ENCODE measurements at regions not wholly inside any gene's neighbourhood (a gene's known extent, or its start where the extent isn't known, plus 50 kb on each side); places are given as distances from the start of the nearest gene placed in this dataset.
"Not testable (repeated sequence)": the region's sequence is repeated elsewhere in the genome, so short reads cannot be mapped to it uniquely, and the experiment has no call there.

DNA sequence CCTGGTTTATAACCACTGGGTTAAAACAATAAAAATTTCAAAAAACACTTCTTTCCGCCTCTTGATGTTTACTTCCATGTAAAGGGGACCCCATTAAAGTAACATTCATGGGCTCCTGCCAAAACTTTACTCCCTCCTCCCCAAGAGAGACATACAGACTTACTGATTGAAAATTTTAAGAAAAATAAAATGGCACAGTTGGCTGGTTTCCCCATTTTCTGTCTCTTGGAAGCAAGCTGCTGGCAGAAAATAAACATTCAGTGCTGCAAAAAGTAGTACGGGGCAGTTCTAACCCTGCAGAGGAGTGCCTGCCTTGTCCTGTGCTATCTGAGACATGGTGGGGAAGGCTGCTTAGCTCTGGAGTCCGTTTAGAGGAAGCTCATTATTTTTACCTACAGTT, 187.3 kb upstream of the INTU start:
- no peak for DNase-seq (ENCODE audit: low read depth)

DNA sequence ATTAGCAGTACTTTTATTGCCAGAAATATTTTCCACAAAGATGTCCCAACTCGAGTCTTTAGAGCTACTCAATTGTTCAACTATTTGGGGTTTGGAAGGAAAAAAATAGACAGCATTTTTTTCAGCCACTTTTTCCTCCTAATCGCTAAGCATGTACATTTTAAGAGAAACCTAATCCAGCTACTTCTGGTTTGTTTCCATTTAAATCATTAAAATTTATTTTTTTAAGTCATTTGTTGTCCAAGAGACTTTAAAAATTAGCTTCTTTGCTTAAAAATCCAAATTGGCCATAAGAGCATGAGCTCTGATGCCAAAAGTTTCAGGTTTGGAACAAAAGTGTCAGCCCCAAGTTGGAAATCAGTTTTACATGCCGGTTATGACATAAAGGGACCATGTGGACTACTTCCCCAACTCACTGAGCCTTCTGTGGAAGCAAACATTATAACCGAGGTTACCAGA, 186.3 kb upstream of the INTU start:
- DNase-seq (ENCODE audit: low read depth): no peak

DNA sequence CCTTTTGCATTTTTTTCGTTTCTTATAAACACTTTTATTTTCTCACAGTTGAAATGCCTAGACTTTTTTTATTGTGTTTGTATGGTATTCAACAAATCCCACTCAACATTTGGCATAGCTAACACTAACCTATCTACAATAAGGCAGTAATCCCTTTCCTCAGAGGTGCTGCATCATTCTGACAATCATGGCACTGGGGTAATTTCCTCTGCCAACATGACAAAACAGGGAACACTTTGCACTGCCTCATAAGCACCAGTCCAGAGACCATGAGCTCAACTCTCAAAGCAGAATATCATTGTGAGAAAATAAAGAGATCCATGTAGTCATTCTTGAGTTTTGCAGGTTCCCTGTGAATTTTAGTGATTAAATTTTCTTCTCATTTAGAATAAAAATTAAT, 183.8 kb upstream of the INTU start:
- DNase-seq (ENCODE audit: low read depth): no peak

DNA sequence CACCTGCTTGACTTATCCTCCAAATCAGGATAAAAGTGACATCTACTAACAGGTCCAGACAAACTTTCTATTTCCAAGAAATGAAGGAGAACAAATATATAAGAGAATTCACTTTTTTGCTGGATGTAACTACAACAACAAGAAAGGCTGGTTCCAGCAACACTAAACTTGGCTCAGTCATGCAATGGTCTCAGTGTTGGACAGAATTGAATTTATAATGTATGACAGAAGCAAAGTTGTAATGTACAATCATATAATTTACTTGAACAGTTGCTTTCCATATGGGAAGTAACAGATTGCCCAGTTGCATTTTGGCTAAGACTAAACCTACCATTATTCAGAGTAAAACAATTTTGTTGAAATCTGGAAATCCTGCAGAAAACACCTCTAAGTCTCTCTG, 183.3 kb upstream of the INTU start:
- no peak for DNase-seq (ENCODE audit: low read depth)

DNA sequence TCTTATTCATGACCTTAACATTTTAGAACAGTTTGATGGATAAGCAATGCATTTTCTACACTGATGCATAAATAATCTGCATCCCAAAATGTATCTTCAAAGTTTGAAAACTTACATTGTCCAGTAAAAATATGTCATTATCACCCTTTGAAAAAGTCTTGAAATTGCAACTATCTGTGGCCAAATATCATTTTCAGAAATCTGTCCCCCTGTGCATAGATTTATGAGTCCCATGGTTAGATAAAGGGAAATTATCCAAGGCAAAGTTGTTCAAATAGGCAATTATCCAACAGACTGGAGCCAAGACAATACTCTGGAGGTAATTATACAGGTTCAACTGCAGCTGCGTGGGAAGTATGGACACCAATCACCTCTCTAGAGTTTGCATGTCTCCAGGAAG, 182.5 kb upstream of the INTU start:
- no peak for DNase-seq (ENCODE audit: low read depth)

DNA sequence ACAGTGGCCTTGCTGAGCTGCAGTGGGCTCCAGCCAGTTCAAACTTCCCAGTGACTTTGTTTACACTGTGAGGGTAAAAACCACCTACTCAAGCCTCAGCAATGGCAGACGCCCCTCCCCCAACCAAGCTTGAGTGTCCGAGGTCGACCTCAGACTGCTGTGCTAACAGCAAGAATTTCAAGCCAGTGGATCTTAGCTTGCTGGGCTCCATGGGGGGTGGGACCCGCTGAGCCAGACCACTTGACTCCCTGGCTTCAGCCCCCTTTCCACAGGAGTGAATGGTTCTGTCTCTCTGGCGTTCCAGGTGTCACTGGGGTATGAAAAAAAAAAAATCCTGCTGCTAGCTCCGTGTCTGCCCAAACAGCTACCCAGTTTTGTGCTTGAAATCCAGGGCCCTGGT, 168.9 kb upstream of the INTU start:
- DNase-seq (ENCODE audit: low read depth): no peak

DNA sequence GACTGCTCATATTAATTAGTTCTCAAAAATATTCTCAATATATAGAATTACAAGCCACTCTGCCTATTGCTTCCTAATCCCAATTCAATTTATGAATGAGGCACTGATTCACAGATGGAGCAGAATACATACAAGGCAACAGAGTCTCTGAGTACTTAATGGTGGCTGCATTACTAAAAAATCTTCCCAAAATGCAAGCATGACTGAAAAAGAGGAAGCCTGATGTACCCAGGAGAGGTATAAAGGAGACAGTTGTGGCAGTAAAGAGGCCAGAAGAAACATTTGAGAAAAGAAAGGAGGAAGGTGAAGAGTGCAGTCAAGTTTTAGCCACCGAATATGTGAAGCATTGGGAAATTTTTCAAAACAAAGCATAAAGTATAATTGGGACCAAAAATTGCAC, 163.2 kb upstream of the INTU start:
- DNase-seq (ENCODE audit: low read depth): no peak

GRCh38 chr4:127469959-127470809, 162.6 kb upstream of the INTU start:
- DNase-seq (ENCODE audit: low read depth): no peak

- not testable (repeated sequence) for DNase-seq (ENCODE audit: low read depth)
These were observed 154.5 kb upstream of the INTU start for GRCh38 chr4:127478271-127478670.

GRCh38 chr4:127479031-127479622, 153.6 kb upstream of the INTU start:
- DNase-seq (ENCODE audit: low read depth): peak; percentile 37

- DNase-seq (ENCODE audit: low read depth): no peak
These were observed 150.7 kb upstream of the INTU start for GRCh38 chr4:127482049-127482448.

GRCh38 chr4:127484117-127484516, 148.6 kb upstream of the INTU start:
- peak; percentile 30 for DNase-seq (ENCODE audit: low read depth)

- DNase-seq (ENCODE audit: low read depth): no peak
These were observed 146.5 kb upstream of the INTU start for GRCh38 chr4:127486248-127486647.

DNA sequence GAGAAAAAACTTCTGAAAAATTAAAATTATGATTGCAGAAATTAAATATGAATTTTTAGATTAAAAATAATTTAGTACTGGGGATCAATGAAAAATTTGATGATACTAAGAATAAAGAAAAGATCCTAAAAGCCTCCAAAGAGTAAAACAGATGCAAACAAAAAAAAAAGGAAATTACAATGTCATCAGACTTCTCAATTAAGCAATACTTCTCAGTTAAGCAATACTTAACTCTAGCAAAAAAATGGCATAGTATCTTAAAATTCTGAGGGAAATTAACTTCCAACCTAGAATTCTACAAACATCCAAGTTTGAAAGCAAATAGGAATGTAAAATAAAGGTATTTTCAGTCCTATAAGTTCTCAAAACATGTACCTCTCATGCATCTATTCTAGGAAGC, 141.2 kb upstream of the INTU start:
- DNase-seq (ENCODE audit: low read depth): no peak

DNA sequence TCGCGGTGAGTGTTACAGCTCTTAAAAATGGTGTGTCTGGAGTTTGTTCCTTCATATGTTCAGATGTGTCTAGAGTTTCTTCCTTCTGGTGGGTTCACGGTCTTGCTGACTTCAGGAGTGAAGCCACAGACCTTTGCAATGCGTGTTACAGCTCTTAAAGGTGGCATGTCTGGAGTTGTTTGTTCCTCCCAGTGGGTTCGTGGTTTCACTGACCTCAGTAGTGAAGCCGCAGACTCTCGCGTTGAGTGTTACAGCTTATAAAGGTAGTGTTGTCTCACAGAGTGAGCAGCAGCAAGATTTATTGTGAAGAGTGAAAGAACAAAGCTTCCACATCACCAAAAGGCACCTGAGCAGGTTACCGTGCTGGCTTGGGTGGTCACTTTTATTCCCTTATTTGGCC, 135.9 kb upstream of the INTU start:
- DNase-seq (ENCODE audit: low read depth): not testable (repeated sequence)

- DNase-seq (ENCODE audit: low read depth): no peak
These were observed 134.4 kb upstream of the INTU start for GRCh38 chr4:127498366-127498765.

DNA sequence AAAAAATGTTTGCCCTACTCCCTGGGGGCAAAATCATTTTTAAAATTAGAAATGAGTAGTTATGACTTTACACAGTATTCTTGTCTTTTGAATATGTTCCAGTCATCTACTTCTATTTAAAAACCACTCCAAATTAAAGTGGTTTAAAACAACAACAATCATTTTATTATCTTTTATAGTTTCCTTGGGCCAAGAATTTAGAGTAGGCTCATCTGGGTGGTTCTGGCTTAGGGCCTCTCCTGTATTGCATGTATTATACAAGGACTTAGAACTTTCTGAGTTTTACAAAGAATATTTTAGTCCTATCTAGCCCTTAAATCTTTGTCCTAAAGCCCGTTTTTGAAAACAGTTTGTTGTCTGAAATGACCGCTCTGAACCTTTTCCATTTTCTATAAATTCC, 132.5 kb upstream of the INTU start:
- DNase-seq (ENCODE audit: low read depth): no peak

GRCh38 chr4:127501103-127501502, 131.7 kb upstream of the INTU start:
- peak; percentile 16 for DNase-seq (ENCODE audit: low read depth)

GRCh38 chr4:127503111-127503510, 129.6 kb upstream of the INTU start:
- DNase-seq (ENCODE audit: low read depth): no peak

DNA sequence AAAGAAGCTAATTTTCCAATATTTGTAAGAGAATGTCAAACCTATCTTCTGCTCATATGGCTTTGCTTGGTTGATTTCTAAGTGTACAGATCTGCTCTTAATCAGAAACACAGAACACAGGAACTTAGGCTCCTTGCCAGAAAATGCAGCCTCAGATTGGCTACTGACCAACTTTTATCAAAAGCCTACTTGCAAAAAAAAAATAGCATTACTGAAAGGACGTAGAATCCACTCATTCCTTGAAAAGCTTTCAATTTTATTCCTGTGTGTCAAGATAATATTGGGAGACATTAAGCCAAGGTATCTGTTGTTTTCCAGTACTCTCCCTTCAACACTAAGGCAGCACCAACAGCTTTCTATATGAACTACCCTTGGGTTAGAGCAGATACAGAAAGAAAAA, 127.6 kb upstream of the INTU start:
- DNase-seq (ENCODE audit: low read depth): peak; percentile 20

DNA sequence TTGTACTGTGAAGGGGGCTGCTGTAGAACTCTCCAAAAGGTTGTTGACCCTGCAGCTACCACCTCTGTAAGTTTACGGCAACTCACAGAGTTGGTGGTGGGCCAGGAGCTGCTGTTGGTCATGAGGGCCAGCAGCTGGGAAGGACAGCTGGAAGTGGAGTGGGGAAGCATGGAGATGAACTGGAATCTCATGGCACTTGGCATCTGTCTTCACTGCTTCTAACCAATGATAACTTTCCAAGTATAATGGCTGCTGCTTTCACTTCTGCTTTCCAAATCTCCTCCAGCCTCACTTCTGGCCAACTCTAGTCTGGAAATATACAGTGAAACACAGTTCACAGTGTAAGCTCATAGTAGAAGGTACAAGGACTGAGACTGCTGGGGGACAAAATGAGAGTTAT, 126.5 kb upstream of the INTU start:
- no peak for DNase-seq (ENCODE audit: low read depth)

- no peak for DNase-seq (ENCODE audit: low read depth)
These were observed 123.6 kb upstream of the INTU start for GRCh38 chr4:127509155-127509554.

GRCh38 chr4:127512672-127513071, 120.1 kb upstream of the INTU start:
- not testable (repeated sequence) for DNase-seq (ENCODE audit: low read depth)

DNA sequence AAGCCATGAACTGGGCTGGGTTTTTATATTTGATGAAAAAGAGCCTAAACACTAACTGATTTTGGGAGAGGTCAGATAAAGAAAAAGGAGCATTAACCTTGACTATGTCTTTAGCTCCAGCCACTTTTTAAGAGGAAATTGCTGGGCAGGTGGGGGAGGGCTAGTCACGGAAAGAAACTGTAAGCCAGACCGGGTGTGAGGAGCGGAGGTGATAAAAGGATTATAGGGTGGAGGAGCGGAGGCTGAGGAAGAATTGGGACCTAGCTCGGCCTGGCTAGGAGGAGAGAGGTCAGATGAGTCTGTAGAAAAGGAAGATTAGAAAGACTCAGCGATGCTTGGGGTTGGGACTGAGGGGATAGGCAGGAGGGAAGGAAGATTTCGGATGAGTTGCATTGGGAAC, 117.5 kb upstream of the INTU start:
- not testable (repeated sequence) for DNase-seq (ENCODE audit: low read depth)
